LoVo (cell line): ENCODE measurements at regions not wholly inside any gene's neighbourhood (a gene's known extent, or its start where the extent isn't known, plus 50 kb on each side); places are given as distances from the start of the nearest gene placed in this dataset.

ENCODE experiments used
- DNase-seq: peaks from one replicate; pipeline ENCODE4 v3.0.0-alpha.2; 2016; ENCODE audit warnings: low spot score

- no peak for DNase-seq
Observed at GRCh38 chr17:77432034-77432661, 291.4 kb downstream of the SEC14L1 start.

DNA sequence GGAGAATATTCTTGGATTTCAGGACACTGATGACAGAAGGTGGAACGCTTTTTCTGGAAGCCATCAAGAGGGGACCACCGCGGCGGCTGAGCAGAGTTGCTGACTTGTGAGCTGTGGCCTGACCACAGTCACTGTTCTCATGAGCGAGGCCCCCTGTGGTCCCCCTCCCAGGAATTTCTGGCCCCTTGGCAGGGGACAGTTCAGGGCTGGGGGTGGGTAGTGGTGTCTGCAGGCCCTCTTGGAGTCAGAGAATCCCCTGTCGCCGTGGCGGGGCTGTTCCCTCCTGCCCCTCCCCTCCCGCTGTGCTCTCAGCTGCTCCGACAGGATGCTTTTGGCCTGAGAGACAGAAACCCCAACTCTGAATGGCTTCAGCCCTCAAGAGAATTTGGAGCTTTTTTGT, 292.0 kb downstream of the SEC14L1 start:
- DNase-seq: no peak

GRCh38 chr17:77433385-77434135, 292.8 kb downstream of the SEC14L1 start:
- no peak for DNase-seq

- DNase-seq: no peak
Observed at GRCh38 chr17:77434136-77435114, 293.7 kb downstream of the SEC14L1 start.

DNA sequence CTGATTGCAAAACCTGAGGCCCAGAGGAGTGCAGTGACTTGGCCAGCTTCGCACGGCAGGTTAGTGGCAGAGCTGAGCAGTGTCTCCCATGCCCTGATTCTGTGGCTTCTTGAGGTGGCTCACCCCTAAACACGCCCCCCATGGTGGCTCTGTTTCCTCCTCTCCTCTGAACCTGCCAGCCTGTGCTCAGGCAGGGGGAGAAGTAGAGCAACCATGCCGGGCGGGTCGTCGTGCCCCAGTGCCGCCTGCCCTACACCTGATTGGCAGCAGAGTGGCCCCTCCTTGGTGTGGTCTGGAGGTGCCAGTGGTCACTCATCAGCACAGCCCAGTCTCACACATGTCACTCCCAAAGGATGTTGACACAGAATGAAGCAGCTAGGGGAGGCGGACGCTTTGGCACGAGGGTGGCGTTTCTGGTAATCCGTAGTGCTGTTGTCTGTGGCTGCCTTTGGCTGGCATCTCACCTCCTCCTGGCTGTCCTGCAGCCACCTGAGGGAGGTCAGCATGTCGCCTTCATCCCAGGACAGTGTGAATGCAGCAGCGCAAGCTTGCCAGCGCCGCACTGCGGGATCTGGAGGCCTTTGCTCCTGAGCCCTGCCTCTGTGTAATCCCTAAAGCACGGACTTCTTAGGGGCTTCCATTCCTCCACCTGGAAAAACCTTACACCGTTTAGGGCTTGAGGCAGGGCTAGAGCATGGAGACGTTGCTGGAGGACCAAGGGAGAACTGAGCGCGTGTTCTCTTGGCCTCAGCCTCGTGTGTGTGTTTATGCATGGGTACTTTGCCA, 294.7 kb downstream of the SEC14L1 start:
- no peak for DNase-seq

- no peak for DNase-seq
Observed at GRCh38 chr17:77436058-77436442, 295.3 kb downstream of the SEC14L1 start.

DNA sequence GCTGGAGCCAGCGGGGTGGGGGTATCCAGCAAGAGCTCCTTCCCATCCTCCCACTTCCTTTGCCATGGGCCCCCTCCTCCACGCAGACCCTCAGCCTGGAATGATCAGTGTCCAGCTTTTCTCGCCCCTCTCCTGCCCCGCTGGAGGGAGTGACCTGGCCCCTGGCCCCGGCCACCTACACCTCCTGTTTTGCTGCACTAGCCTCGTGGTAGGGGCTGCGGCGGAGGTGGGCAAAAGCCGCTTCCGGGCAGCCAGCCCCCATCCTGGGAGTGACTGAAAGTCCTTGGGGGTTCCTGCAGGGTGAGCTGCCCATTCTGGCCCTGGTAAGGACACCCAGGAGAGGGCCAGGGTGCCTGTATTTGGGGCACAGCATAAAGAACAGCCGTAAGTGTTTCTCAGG, 295.7 kb downstream of the SEC14L1 start:
- DNase-seq: no peak

DNA sequence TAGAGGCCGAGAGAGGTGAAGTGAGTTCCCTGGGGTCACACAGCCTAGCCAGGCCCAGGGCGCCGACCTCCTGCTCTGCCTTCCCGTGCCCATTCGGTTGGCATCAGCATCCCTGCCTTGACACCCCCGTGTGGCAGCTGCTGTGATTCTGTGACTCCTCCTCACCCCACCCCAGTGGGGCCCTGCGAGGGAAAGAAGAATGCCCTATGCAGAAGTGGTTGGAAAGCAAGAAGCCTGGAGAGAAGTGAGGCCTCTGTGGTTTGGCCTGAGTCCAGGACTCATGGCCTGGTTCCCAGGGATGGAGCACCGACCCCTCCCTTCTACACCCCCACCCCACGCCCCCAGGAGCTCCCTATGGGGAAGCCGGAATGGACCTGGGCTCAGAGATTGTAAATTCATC, 296.2 kb downstream of the SEC14L1 start:
- no peak for DNase-seq

DNA sequence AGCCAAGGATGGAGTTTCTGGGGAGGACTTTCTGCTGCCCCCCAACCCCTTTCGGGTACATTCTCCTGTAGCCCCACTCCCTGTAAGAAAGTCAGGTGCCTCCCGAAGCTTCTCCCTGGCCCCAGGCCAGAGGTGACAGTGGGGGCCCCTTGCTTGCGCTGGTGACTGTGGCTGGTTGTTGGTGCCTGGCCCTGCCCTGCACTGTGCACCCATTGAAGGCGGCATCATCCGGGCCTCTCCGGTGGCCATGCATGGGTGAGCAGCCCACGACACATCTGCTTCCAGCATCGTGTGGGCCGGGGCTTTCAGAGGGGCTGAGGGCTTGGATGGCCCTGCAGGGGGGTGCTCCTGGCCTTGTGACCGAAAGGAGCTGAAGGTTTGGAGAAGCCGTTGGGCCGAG, 297.0 kb downstream of the SEC14L1 start:
- DNase-seq: no peak

- no peak for DNase-seq
Observed at GRCh38 chr17:77438241-77439188, 297.7 kb downstream of the SEC14L1 start.

DNA sequence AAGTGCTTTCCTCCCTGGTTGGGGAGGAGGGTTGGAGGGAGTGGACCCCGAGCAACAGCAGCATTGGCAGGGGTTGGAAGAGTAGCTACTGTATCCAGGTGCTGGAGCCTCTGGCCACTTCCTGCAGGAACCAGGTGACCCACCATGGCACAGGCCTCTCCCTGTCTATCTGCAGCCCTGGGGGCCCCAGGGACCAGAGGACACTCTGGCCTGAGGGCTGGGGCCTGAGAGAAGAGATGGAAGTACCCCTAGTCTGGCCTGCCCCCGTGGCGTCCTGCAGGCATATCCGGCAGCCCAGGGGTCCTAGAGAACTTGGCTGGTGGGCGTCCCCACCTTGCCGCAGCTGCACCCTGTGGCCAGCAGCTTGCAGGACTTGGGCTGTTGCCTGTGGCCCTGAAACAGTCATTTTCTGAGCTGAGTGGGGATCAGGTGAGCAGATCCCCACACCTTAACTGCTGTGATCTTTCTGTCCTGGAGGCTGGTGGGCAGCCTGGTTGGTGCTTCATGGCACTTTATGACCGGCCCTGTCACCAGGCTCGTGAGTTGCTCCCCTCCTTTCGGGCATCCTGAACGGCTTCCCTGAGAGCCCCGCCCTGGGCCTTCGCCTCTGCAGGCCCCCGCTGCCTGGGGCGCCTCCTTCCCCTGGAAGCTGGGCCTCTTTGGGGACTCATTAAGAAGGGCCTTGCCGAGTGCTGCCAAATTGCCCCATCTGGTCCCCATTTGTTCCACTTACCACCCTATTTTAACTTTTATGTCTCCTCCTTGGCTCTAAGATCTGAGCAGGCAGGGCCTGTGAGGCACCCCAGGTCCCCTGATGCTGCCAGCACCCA, 298.6 kb downstream of the SEC14L1 start:
- no peak for DNase-seq

GRCh38 chr17:77440560-77440981, 299.8 kb downstream of the SEC14L1 start:
- DNase-seq: no peak

- no peak for DNase-seq
Observed at GRCh38 chr17:77441130-77441920, 300.6 kb downstream of the SEC14L1 start.

DNA sequence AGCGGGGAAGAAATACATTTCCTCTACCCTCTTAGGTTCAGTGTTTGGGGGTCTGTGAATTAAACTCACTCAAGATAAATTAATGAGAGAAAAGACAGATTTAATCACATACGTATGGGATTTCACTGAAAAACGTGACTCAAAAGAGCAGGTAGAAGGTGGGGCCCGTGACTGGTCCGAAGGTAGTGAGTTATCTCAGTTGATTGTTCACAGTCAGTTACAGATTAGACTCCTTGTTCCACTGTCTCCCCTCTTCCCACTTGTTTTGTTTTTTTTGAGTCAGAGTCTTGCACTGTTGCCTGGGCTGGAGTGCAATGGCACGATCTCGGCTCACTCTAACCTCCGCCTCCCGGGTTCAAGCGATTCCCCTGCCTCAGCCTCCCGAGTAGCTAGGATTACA, 301.2 kb downstream of the SEC14L1 start:
- DNase-seq: no peak

GRCh38 chr17:77442976-77443747, 302.4 kb downstream of the SEC14L1 start:
- no peak for DNase-seq

DNA sequence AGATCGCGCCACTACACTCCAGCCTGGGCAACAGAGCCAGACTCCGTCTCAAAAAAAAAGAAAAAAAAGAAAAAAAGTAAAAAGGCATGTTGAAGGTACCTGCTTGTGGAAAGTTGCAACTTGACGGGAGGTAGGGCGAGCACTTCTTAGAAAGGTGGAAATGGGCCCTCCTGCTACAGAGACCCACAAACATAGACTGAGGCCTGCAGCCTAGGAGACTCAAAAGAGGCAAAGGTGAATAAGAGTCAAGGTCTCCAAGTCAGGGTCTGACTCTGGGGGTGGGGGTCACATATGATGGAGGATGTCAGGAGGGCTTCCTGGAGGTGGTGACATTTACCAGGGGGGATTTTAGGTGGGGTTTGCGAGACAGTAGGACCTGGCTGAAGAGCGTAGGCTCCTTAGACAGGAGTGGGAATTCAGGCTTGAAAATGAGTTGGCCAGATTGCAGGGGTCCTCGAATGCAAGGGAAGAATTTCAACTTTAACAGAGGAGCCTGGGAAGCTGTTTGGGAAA, 303.0 kb downstream of the SEC14L1 start:
- DNase-seq: no peak

GRCh38 chr17:77444628-77444983, 303.8 kb downstream of the SEC14L1 start:
- no peak for DNase-seq
